ENCODE measurements at regions not wholly inside any gene's neighbourhood (a gene's known extent, or its start where the extent isn't known, plus 50 kb on each side); places are given as distances from the start of the nearest gene placed in this dataset.
"Not testable (repeated sequence)": the region's sequence is repeated elsewhere in the genome, so short reads cannot be mapped to it uniquely, and the experiment has no call there.

DNA sequence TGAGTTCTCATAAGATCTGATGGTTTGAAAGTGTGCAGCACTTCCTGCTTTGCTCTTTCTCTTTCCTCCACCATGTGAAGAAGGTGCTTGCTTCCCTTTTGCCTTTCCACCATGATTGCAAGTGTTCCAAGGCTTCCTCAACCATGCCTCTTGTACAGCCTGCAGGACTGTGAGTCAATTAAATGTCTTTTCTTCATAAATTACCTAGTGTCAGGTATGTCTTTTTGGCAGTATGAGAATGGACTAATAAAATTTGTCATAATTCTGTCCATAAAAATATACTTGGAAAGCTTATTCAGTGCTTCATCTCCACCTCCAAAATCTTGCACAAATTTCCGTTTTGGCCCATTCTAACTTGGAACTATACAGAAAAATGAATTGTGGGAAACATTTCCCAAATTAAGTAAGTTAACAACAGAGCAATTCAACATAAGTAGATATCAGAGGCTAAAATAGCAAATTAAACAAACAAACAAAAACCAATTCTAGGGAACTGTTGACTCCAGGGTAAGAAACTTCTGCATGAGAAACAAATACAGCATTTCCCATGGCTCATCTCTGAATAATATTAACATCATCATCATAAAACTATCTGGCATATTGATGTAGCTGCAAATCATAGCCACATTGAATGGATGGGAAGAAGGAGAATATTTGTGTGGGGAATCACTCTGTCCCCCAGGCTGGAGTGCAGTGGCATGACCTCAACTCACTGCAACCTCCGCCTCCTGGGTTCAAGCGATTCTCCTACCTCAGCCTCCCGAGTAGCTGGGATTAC is 459.5 kb upstream of the FAR2 start:
- DNase-seq (ENCODE audit: low read depth), result no peak

DNA sequence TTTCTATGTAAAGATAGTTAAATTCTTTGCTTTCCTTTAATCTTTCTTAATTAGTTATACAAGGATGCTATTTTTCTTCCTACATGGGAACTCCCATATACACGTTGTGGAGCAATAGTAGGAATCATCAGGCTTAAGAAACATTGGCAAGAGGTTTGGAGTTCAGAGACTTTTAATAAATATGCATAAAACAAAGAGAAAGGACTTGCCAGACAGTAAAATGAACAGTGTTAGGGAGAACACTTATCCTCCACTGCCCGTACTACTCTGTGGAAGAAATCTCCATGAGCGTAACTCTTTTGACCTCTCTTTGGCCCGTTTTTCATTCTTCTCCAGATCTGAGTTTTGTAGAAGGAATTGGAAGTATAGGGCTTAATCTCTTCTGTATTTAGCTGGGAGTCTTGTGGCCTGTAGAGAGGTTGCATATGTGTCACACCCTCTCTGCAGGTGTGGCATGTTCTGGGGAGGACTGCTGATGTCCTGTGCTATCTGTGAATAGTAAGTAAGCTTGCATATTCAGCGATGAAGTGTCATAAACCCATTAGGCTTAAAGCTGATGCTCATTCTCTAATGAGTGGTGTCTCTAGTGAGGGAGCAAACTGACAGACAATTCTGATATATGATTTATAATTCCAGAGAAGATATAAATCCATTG is 455.4 kb upstream of the FAR2 start:
- DNase-seq (ENCODE audit: low read depth), result no peak

DNA sequence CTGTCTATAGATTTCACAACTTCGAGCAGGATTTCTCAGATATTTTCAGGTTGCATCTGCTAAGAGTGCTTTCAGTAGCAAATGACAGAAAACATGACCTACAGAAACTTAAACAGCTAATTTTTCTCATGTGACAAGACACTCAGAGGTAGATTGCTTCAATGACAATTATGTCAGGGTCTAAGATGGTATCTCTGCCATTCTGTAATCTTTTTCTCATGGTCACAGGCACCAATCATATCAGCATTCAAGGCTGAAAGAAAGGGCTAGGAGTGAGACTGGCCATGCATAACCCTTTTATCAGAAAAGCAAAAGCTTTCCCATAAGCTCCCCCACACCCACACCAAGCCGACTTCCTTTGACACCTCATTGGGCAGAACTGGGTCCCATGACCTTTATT is 450.5 kb upstream of the FAR2 start:
- DNase-seq (ENCODE audit: low read depth), result peak; percentile 8

DNA sequence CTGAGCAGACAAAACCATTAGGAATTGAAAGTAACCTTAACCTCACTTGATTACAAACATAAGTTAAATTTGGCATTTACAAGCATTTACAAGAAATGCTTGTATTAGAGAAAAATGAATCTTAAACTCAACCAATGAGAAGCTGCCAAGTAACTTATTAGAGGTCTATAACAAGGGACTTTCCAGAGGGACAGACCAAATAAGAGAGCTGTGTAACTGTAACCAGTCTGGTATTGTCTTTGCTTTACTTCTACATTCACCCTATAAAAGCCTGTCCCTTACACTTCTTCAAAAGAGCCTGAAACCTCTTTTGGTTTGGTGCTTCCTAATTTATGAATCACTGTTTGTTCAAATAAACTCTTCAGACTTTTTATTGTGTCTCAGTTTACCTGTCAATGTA is 450.0 kb upstream of the FAR2 start:
- no peak for DNase-seq (ENCODE audit: low read depth)

DNA sequence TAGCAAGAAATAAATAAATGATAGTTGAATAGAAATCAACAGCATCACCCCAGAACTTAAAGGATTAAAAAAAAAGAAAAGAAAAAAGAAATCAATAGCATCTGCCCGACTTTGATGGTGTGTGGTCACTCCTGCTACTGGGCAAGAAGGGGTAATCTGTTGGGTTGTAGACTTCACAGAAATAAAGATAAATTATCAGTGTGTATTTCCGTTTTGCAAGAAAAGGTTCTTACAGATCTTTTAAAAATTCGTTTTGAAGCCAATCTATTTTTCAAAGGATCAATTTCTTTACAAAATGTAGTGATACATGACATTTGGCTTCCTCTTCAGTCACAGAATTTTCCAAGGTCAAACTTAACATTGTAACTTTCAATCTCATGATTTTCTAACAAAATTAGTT is 448.9 kb upstream of the FAR2 start:
- no peak for DNase-seq (ENCODE audit: low read depth)

DNA sequence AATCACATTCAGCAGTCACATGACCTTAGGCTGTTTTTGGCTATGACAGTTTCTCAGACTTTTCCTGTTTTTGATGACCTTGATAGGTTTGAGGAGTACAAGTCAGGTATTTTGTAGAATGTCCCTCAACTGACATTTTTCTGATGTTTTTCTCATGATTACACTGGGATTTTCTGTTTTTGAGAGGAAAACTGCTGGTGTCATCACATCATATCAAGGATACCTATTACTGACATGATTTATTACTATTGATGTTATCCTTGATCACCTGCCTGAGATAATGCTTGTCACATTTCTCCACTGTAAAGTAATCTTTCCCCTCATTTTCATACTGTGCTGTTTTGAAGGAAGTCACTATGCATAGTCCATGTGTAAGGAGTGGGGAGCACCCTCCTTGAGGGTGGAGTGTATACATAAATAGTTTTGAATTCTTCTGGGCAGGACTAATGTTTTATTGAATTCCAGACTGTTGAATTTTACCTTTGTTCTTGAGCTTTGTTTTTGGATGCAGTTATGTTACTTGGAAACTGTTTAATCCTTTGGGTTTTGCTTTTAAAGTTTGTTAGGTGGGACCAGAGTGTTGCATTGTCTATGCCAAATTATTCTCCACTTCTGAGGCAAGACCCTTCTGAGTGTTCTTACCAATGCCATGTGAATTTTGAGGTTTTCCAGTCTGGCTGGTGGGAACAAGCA is 444.5 kb upstream of the FAR2 start:
- no peak for DNase-seq (ENCODE audit: low read depth)

DNA sequence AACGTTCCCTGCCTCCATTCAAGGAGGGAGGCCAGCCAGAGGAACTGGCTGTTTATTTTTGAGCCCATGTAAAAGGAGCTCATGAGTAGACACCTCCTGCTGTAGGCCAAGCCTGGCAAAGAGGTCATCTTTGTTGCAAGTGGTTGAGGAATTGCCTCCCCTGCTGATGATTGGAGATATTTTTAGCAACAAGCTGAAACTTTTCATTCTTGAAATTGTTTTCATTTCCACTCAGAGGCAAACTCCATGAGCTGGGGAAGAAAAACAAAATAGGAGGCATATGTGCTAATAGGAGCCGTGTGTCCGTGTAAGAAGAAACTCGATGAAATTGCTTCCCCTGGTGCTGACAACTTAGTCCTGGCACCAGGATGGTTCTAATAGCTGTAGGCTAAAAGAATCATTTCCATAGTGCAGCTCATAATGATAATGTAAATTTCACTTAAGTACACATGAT is 440.1 kb upstream of the FAR2 start:
- DNase-seq (ENCODE audit: low read depth), result peak; percentile 74

DNA sequence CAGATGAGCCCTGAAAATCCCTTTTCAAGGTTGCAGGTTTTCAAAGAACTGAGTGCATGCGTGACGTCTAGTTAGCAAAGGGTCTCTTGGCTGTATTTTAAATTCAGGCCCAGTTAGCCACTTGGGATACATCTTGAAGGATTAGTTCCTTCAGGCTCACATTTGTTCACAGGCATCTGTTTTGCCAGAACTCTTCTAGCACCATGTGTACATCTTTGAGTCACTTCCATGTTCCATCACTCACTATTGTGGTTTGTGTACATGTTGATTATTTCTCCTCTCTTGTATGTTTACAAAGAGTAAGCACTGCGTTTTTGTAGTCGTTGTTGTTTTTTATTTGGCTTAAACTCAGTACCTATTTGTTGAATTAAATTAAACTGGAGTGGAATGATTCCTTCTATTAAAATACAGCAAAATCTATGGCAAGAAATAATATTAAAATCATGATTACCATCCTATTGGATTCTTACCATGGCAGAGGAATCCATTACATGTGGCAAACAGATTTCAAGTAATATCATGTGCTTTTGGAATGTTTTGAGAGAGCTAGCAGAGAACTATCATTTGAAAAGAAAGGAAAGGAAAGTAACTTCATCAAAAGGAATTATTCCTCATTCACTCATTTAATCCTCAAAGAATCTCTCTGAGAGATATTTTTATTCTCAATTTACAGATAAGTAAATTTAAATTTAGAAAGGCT is 438.9 kb upstream of the FAR2 start:
- peak; percentile 25 for DNase-seq (ENCODE audit: low read depth)

DNA sequence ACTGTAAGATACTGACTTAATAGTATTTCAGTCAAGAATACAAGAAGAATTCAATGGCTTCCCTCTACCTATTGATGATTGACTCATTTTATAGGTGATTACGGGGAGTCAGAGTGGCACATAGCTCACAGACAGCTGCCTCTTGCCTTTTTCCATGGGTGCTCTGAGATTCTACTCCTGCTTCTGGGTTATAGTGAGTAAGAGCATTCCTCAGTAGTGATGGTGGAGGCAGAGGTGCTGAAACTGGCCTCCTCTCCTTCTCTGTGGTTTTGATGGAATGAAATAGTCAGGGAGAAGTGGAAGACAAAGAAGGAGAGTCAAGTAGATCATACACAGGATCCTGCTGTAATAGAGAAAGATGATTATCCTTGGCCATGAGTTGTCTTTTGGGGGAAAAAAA is 438.2 kb upstream of the FAR2 start:
- DNase-seq (ENCODE audit: low read depth), result peak; percentile 94

DNA sequence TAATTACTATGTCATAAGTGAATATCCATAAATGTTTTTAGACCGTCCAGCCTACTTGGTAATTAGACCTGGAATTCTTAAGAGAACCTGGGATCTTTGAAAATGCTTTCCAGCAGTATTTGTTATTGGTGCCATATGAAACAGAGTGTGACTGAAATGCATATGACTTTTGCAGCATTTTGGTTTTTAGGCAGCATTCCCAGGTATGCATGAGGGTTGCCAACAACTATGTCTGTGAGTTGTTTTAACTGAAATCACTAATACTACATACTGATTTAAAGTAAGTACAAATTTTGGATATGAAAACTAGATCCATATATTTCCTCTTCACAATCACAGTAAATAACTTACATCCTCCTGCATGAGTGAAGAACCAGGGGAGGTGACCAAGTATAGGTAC is 437.7 kb upstream of the FAR2 start:
- no peak for DNase-seq (ENCODE audit: low read depth)

DNA sequence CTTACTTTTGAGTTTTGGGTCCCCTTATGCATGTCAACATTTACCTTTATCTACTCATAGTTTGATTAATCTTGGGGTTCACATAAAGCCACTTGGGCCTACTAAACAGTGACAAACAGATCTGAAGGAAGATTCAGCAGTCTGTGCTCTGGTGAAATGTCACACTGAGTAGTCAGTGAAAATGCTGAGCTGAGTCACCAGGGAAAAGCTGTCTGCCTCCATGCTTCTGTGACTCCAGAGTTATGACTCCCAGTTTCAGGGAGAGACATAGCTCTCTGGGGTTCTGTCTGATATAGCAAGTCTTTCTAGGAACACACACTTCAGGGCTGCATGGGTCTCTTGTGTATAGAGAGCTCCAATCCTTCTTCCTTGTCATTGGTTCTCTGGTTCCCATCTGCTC is 406.3 kb upstream of the FAR2 start:
- DNase-seq (ENCODE audit: low read depth), result peak; percentile 24

DNA sequence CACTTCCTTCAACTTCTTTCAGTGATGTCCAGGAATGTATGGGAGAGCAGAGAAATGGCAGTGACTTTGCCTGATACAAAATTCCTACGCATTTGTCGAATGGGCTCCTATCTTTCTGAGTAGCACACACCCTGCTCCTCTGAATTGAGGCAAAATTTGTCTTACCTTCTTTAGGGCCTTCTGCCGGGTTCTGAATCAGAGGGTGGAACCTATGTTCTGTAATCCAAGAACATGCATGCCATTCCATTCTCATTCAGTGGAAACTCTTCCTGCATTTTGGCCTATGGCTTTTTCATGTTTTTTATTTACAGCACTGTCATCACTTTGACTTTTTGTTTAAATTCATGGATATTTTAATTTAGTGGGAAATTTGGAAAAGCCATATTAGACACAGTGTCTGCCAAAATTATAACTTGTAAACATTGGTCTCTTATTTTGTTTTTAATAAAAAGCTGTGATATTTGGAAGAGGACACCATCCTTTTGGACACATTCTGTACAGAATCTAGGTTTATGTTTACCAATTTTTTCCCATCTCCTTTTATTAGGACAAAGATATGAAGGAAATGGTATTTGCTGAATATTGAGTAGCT is 402.2 kb upstream of the FAR2 start:
- DNase-seq (ENCODE audit: low read depth), result no peak

DNA sequence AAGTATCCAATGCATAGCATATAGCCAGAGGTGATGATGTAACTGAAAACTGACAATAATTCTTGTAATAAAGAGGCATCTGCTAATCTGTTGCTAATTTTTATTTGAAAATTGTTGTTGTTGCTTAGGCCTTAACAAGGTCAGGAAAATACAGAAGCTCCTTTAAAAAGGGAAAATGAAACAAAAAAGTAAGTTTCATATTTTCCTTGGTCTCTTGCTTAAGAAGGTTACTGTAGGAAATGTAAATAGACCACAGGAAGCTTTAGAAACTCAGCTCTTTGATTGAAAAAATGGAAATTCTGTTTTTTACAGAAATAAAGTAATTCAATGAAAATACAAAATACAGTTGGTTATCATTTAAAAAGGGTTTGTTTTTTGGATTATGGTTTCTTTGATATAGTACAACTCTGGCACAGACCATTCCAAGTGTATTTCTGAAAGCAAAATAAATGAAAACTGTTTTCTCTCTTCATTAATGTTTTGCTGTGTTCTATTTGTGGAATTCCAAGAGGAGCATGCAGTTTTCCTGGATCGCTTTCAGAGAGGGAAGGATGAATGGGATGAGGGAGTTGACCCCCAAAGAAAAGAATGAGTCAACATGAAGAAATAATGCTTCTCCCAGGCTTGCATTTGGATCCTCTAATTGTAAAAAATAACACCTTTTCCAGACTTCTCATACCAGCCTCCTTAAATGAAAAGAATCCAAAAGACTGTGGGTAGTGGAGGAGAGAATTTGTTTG is 398.0 kb upstream of the FAR2 start:
- peak; percentile 1 for DNase-seq (ENCODE audit: low read depth)

DNA sequence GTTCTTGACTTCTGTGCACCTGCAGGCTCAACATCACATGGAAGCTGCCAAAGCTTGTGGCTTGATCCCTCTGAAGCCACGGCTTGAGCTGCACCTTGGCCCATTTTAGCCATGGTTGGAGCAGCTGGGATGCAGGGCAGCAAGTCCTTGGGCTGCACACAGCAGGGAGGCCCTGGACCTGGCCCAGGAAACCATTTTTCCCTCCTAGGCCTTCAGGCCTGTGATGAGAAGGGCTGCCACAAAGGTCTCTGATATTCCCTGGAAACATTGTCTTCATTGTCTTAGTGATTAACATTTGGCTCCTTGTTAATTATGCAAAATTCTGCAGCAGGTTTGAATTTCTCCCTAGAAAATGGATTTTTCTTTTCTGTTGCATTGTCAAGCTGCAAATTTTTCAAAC is 394.1 kb upstream of the FAR2 start:
- no peak for DNase-seq (ENCODE audit: low read depth)

DNA sequence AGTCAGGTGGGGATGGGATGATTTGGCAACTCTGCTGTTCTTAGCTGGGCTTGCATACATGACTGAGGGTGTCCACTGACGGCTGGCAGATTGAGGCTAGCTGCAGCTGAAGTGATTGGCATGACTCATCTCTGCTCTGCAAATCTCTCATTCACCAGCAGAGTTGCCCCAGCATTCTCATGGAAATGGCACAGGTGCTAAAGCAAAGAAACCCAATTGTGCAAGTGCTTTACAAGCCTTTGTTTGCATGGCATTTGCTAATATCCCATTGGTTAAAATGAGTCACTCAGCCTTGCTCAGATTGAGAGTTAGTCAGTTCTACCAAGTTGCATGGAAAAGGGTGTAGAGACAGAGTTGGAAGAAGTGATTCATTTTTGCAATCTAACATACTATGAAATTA is 389.7 kb upstream of the FAR2 start:
- DNase-seq (ENCODE audit: low read depth), result peak; percentile 81

DNA sequence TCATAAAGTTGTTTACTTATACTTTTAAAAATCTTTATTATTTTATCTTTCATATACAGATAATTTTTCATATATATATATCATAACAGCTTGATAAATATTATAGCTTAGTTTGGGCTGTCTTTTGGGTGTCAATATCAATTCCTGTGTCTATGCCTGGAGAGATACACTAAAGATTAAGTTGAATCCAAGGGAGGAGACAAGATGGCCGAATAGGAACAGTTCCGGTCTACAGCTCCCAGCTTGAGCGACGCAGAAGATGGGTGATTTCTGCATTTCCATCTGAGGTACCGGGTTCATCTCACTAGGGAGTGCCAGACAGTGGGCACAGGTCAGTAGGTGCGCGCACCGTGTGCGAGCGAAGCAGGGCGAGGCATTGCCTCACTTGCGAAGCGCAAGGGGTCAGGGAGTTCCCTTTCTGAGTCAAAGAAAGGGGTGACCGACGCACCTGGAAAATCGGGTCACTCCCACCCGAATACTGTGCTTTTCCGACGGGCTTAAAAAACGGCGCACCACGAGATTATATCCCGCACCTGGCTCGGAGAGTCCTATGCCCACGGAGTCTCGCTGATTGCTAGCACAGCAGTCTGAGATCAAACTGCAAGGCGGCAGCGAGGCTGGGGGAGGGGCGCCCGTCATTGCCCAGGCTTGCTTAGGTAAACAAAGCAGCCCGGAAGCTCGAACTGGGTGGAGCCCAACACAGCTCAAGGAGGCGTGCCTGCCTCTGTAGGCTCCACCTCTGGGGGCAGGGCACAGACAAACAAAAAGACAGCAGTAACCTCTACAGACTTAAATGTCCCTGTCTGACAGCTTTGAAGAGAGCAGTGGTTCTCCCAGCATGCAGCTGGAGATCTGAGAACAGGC is 388.8 kb upstream of the FAR2 start:
- DNase-seq (ENCODE audit: low read depth), result not testable (repeated sequence)

DNA sequence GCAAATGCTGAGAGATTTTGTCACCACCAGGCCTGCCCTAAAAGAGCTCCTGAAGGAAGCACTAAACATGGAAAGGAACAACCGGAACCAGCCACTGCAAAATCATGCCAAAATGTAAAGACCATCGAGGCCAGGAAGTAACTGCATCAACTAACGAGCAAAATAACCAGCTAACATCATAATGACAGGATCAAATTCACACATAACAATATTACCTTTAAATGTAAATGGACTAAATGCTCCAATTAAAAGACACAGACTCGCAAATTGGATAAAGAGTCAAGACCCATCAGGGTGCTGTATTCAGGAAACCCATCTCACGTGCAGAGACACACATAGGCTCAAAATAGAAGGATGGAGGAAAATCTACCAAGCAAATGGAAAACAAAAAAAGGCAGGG is 387.2 kb upstream of the FAR2 start:
- DNase-seq (ENCODE audit: low read depth), result not testable (repeated sequence)

DNA sequence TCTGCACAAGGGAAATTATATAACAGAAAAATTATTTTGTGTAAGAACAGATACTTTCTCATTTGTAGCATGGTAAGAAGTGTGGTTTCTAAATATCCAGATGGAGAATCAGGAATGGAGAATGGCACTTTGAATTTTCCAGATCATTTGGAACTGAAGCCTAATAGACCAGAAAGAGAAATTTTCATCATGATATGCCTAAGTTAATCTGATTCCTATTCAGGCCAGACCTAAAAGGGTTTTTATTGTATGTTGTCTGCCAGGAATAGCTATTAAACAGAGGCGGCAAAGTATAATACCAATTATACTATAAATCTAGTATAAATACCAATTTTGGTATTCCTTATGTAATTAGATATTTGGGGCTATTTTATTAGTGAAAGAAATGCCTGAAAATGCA is 382.7 kb upstream of the FAR2 start:
- no peak for DNase-seq (ENCODE audit: low read depth)

DNA sequence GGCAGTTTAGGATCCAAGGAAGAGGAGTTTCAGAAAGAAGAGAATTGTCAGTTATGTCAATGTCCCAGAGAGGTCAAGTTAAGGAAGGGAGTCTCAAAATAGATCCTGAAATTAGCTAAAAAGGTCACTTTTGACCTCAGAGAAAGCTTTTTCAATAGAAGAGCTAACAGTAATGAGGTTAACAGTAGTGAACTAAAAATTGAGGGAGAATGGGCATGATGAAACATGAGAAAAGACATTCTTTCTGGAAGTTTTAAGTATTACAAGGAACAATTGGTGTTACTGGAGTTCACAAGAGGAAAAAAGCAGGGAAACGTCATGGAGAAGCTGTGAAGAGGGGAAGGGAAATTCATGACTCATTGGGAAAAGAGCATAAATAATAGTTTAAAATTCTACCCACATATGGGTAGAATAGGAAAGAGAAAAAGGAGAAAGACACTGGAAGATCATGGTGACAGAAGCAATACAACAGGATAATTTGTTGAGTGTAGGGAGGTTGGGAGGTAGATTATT is 381.2 kb upstream of the FAR2 start:
- DNase-seq (ENCODE audit: low read depth), result no peak

DNA sequence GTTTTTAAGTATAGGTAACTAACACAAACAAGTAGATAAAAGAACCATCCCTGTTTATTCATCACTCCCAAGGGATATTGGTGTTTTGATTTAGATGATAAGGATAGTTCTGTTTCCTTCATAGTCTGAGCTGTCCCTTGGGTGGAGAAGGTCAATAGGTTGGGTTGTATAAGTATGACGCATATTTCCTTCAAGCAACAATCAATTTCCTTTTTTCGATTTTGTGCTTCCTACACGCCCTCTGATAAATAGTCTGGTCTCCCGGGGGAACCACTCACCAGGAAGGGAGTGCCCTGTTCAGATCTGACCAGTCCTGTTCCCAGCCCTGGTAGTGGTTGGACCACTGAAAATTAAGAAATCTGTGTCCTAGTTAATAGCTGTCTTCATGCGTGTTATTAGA is 378.8 kb upstream of the FAR2 start:
- no peak for DNase-seq (ENCODE audit: low read depth)

Data from amniotic epithelial cell (primary cell).